ENCODE measurements at regions not wholly inside any gene's neighbourhood (a gene's known extent, or its start where the extent isn't known, plus 50 kb on each side); places are given as distances from the start of the nearest gene placed in this dataset.

DNA sequence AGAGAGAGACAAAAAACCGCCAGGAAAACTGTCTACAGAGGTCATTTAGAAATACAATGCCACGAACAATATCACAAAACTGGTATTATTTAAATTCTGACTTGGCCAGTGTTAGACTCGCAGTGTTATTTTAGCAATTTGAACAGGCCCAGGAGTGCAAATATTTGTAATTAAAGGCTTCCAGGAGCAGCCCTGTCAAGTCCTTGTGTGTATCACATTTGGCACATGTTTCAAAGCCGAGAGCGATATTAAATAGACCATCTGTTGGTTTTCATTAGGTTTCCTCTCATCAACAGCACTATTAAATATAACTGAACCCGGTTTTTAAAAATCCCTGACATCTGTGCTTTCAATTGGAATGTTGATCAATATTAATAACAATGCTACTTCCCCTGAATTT is 656.9 kb downstream of the TSN start:
- TF ChIP-seq CTCF (IDR thresholded peaks at IDR 0.05), result no peak
- DNase-seq, result no peak
- no peaks in the 10 kb centered on the region for H3K36me3 ChIP-seq (ENCODE audit: insufficient read depth in 1 of 2, low read depth in 1 of 2)
- H3K27ac ChIP-seq, result no peak overlapping the region
- intact Hi-C loops (cut with DNase I), result no loop called here
- no peak overlapping the region for H3K4me3 ChIP-seq
- no peaks in the 10 kb centered on the region for H3K4me1 ChIP-seq
- ATAC-seq, result no peak
- no peaks in the 10 kb centered on the region for H3K27me3 ChIP-seq (ENCODE audit: insufficient read depth in 3 of 3, low read length in 2 of 3)
- WGBS, 3 donors, result 80 to 85% (median 80%) methylated on average over 6 of the region's 6 CpGs
- H3K9me3 ChIP-seq, result no peaks in the 10 kb centered on the region

- WGBS, 3 donors, result 56 to 62% (median 60%) methylated on average over 4 of the region's 4 CpGs
Measured at GRCh38 chr2:122414902-122415301, 659.5 kb downstream of the TSN start.

DNA sequence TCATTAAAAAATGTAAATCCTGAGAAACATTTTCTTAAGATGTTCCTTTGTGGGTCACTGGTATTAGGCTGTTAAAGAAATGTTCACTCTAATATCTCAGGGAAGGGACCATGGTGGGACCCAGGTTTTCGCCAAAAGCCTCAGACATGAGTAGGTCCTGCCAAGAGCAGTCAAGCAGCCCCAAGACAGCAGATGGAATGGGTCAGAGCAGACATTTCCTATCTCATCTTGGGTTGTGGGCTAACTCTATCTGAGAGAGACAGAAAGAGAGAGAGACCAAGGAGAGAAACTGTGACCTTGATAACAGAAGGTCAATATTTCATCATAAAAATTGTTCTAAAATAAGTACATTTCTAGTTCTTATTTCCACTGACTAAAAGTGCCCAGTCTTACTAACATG is 661.7 kb downstream of the TSN start:
- Histone ChIP-seq H3K36me3 (ENCODE audit: insufficient read depth in 1 of 2, low read depth in 1 of 2) (no peaks in the 10 kb centered on the region), H3K4me1 (no peaks in the 10 kb centered on the region), H3K27me3 (ENCODE audit: insufficient read depth in 3 of 3, low read length in 2 of 3) (no peaks in the 10 kb centered on the region), H3K27ac (no peak overlapping the region), H3K4me3 (no peak overlapping the region), H3K9me3 (no peaks in the 10 kb centered on the region)
- ATAC-seq, result no peak
- intact Hi-C loops (cut with DNase I), result no loop called here
- 78 to 94% (median 89%) methylated on average over 1 of the region's 1 CpG for WGBS, 3 donors
- no peak for DNase-seq
- TF ChIP-seq CTCF (IDR thresholded peaks at IDR 0.05), result no peak

More at GRCh38 chr2:122414902-122415301, 659.5 kb downstream of the TSN start:
- Histone ChIP-seq H3K9me3 (no peaks in the 10 kb centered on the region), H3K36me3 (ENCODE audit: insufficient read depth in 1 of 2, low read depth in 1 of 2) (no peaks in the 10 kb centered on the region), H3K4me3 (no peak overlapping the region), H3K4me1 (no peaks in the 10 kb centered on the region), H3K27me3 (ENCODE audit: insufficient read depth in 3 of 3, low read length in 2 of 3) (no peaks in the 10 kb centered on the region), H3K27ac (no peak overlapping the region)
- no peak for ATAC-seq
- intact Hi-C loops (cut with DNase I), result no loop called here
- no peak for DNase-seq
- no peak for TF ChIP-seq CTCF (IDR thresholded peaks at IDR 0.05)

- Histone ChIP-seq H3K36me3 (ENCODE audit: insufficient read depth in 1 of 2, low read depth in 1 of 2) (no peaks in the 10 kb centered on the region), H3K4me1 (no peaks in the 10 kb centered on the region), H3K27me3 (ENCODE audit: insufficient read depth in 3 of 3, low read length in 2 of 3) (no peaks in the 10 kb centered on the region), H3K9me3 (no peaks in the 10 kb centered on the region), H3K27ac (no peak overlapping the region), H3K4me3 (no peak overlapping the region)
- DNase-seq (no peak), ATAC-seq (no peak)
- intact Hi-C loops (cut with DNase I), result no loop called here
- no peak for TF ChIP-seq CTCF (IDR thresholded peaks at IDR 0.05)
Measured at GRCh38 chr2:122421775-122422174, 666.3 kb downstream of the TSN start.

DNA sequence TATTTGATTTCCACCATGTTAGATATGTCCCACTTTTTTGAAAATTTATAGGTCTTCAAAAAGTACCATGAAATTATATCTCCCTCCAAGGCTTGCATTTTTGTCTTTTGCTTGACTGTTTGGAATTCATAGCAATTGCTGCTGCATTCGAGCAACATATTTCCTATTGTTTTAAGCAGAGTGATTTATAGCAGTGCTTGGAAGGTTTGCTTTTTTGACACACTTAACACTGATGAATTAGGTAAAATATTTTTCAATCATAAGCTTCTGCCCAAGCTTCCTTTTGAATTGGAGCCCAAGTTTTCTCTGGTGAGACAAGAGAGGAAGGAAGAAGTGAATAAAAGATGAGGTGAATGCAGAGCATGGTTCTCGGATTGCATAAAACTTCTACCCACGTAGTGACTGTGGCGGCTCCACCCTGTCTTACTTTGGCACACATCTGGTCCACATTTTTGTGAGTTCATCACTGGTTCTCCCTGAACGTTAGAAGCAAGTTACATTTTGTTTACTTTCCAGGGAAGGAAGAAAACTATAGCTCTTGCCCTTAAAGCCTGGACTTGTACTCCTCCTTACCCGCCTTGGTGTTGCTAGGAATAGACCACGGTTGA is 667.0 kb downstream of the TSN start:
- intact Hi-C loops (cut with DNase I), result no loop called here
- 46 to 53% (median 47%) methylated on average over 7 of the region's 7 CpGs for WGBS, 3 donors
- TF ChIP-seq CTCF (IDR thresholded peaks at IDR 0.05), result no peak

More for the DNA sequence above, 667.0 kb downstream of the TSN start:
- Histone ChIP-seq H3K4me1 (no peaks in the 10 kb centered on the region), H3K4me3 (no peak overlapping the region), H3K36me3 (ENCODE audit: insufficient read depth in 1 of 2, low read depth in 1 of 2) (no peaks in the 10 kb centered on the region), H3K27me3 (ENCODE audit: insufficient read depth in 3 of 3, low read length in 2 of 3) (no peaks in the 10 kb centered on the region), H3K9me3 (no peaks in the 10 kb centered on the region), H3K27ac (no peak overlapping the region)
- DNase-seq (no peak), ATAC-seq (no peak)
